HG03196 (cell line): ENCODE measurements at regions not wholly inside any gene's neighbourhood (a gene's known extent, or its start where the extent isn't known, plus 50 kb on each side); places are given as distances from the start of the nearest gene placed in this dataset.

Experiments
- ATAC-seq: cut with Tn5 transposase; IDR thresholded peaks from one replicate; pipeline ENCODE4 v1.9.1; 2021; ENCODE audit not compliant: unreplicated experiment

GRCh38 chr11:128232588-128232987 is 354.8 kb downstream of the ETS1 start:
- no peak for ATAC-seq

GRCh38 chr11:128231845-128232410 is 355.4 kb downstream of the ETS1 start:
- no peak for ATAC-seq

GRCh38 chr11:128227466-128227865 is 359.9 kb downstream of the ETS1 start:
- no peak for ATAC-seq

GRCh38 chr11:128226106-128226716 is 361.1 kb downstream of the ETS1 start:
- ATAC-seq: no peak

DNA sequence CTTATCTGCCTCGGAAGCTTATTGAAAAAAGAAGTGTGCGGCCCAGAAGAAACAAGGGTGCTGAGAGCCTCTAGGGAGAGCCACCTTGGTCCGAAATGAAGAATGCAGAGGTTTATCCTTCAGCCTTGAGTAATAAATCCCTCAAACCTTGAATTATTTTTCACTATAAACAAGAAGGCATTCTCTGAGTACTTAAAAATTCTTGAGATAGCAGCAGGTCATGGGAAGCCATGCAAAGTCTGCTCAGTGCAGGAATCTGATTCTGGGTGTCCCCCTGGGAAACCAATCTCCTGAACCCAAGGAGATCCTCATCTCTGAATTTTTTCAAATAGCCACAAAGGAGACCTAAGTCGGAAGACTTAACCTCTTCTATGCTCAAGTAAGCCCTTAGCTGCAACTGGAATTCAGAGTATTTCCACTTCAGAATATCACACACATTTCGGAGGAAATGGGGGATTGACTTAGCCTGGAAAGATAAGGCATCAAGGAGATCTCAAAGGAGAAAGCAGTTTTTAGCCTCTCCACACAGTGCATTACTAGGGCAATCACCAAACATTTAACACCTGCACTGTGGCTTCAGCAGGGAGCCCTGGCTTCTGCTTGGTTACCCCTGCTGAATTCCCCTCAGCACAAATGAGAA is 365.0 kb downstream of the ETS1 start:
- no peak for ATAC-seq

DNA sequence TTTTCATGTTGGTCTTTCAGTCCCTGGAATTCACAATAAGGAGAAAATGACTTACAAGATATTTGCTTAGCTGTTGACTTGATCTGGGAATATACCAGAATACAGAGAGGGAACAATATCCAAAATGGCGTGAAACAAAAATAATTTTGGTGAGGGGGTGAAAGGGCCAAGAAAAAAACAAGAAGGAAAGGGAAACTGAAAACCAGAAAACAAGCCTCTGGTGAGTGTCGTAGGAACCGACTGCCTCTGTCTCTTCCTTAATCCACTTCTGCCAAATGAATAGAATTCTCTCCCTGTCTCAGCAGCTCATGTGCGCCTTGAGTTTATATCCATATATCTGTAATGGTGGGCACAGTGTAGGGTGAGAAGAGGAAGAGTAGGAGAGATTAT is 367.6 kb downstream of the ETS1 start:
- no peak for ATAC-seq

- no peak for ATAC-seq
These were observed 371.2 kb downstream of the ETS1 start for GRCh38 chr11:128216198-128216597.

DNA sequence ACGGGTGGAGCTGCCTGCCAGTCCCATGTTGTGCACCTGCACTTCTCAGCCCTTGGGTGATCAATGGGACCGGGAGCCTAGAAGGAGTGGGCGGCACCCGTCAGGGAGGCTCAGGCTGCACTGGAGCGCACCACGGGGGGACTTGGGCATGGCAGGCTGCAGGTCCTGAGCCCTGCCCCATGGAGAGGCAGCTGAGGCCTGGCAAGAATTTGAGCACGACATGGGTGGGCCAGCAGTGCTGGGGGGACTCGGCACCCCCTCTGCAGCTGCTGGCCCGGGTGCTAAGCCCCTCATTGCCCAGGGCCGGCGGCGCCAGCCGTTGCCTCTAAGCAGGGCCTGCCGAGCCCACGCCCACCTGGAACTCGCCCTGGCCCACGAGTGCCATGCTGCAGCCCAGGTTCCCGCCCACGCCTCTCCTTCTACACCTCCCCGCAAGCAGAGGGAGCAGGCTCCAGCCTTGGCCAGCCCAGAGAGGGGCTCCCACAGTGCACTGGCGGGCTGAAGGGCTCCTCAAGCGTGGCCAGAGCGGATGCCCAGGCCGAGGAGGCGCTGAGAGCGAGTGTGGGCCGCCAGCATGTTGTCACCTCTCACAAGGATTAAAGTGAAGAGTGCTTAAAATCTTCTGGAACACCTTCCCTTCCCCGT is 372.0 kb downstream of the ETS1 start:
- no peak for ATAC-seq

- no peak for ATAC-seq
These were observed 373.1 kb downstream of the ETS1 start for GRCh38 chr11:128214263-128214662.

GRCh38 chr11:128213461-128213860 is 373.9 kb downstream of the ETS1 start:
- no peak for ATAC-seq

GRCh38 chr11:128212324-128212723 is 375.0 kb downstream of the ETS1 start:
- ATAC-seq: no peak

- no peak for ATAC-seq
These were observed 377.0 kb downstream of the ETS1 start for GRCh38 chr11:128210148-128210940.

GRCh38 chr11:128209138-128209435 is 378.3 kb downstream of the ETS1 start:
- ATAC-seq: no peak

- no peak for ATAC-seq
These were observed 378.8 kb downstream of the ETS1 start for GRCh38 chr11:128208329-128209137.

DNA sequence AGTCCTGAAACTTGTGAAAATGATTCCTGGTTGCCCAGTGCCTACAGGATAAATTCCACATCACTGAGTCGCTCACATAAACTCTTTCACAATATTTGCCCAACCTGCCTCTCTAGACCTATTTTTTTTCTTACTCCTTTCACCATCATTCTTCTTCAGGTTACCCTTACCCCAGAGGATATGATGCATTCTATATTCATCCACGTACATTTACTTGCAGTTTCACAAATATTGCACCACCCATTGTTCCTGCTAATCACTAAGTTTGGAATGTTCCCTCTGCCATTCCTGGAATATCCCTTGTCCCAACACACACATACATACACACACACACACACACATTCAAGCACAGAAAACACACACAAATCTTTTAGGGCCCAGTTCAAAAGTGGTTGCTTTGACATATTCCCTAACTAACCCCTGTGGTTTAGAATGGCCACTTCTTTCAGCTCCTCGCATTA is 379.5 kb downstream of the ETS1 start:
- ATAC-seq: no peak

- no peak for ATAC-seq
These were observed 380.9 kb downstream of the ETS1 start for GRCh38 chr11:128206461-128206860.

DNA sequence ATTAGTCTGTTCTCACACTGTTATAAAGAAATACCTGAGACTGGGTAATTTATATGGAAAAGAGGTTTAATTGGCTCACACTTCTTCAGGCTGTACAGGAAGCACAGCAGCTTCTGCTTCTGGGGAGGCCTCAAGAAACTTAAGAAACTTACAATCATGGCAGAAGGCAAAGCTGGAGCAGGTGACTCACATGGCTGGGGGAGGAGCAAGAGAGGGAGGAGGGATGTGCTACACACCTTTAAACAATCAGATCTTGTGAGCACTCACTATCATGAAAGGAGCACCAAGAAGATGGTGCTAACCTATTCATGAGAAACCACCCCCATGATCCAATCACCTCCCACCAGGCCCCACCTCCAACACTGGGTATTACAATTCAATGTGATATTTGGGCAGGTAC is 381.6 kb downstream of the ETS1 start:
- ATAC-seq: no peak

DNA sequence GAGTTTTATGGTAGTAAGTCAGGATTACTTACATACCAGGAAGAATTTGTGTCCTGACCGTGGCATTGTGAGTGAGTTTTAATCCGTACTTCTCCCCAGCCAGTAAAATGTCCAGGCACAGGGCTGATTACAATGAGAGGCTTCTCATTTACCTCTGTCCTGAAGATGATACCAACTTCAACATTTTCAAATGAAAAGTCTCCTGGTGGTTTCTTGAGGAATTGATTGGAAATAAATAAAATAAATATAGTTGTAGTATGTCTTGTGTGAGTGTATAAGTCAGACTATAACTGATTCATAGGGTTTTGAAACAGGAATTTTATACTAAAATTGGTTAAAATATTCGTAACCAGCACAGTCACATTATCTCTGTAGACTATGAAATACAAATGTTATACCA is 382.5 kb downstream of the ETS1 start:
- no peak for ATAC-seq

- no peak for ATAC-seq
These were observed 385.6 kb downstream of the ETS1 start for GRCh38 chr11:128201801-128202200.

- no peak for ATAC-seq
These were observed 386.3 kb downstream of the ETS1 start for GRCh38 chr11:128201009-128201408.

DNA sequence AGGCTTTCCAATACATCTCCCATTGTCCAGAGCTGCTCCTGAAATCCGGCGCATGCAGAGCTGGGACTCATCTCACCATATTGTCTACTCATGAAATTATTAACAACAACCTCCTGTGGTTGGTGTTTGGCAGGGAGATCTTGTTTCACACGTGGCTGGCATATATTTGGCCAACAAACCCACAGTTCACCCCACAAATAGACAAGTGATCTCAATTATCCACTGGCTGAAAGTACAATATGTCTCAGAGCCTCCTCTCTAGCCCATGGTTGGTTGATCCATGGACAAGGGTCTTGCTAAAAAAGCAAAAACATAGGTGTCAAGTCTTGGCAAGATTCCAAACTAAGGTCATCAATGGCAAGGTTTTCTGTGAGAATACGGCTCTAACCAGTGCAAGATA is 386.9 kb downstream of the ETS1 start:
- ATAC-seq: no peak
